OCI-LY3 (cell line): ENCODE measurements at regions not wholly inside any gene's neighbourhood (a gene's known extent, or its start where the extent isn't known, plus 50 kb on each side); places are given as distances from the start of the nearest gene placed in this dataset.

Source experiments
- CTCF ChIP-seq: fragments of 200-600, 300-600 bp; sonication (generic); IDR thresholded peaks from 2 replicates; pipeline ENCODE4 v1.5.1; 2014; ENCODE audit warnings: antibody characterized with exemption, low read length, low read depth
- EZH2phosphoT487 ChIP-seq: fragments of 200-600 bp; shearing (Covaris generic); IDR thresholded peaks from 2 replicates; pipeline ENCODE4 v1.6.1; 2018; ENCODE audit warnings: antibody characterized with exemption, mixed run types, low read depth

GRCh38 chr22:48071828-48072227 lies 1309.4 kb downstream of the TBC1D22A start:
- TF ChIP-seq CTCF (no peak), EZH2phosphoT487 (no peak)
